H1 (cell line): ENCODE measurements at regions not wholly inside any gene's neighbourhood (a gene's known extent, or its start where the extent isn't known, plus 50 kb on each side); places are given as distances from the start of the nearest gene placed in this dataset.

Source experiments
- CTCF ChIA-PET: fragments of 300-600 bp; sonication (Branson Sonifier 250); formaldehyde crosslinking; loops from one replicate; lab custom pipeline; 2021; ENCODE audit not compliant: partially characterized antibody; lab: Charles Lee
- POLR2A ChIA-PET: fragments of 300-600 bp; sonication (Branson Sonifier 250); formaldehyde crosslinking; loops from one replicate; lab custom pipeline; 2021; ENCODE audit warnings: inconsistent platforms; ENCODE audit not compliant: partially characterized antibody; lab: Charles Lee
- DNase-seq, 2 experiments: peaks; one replicate each; pipeline versions ENCODE4 v3.0.0 to v3.0.0-alpha.2; 2010 to 2022; ENCODE audit warnings: low spot score in 2 of 2, low read depth in 1 of 2, mixed read lengths in 1 of 2
- FAIRE-seq: peaks from 2 replicates; lab custom pipeline; 2011; peaks lifted over from hg19 to GRCh38; lab: Jason Lieb, UNC
- H2AFZ ChIP-seq: 2 replicates; pipeline ENCODE4 v1.8.1; 2012; ENCODE audit warnings: low read length, inconsistent platforms
- H2AK5ac ChIP-seq: 2 replicates; pipeline ENCODE4 v1.6.1; 2013; ENCODE audit warnings: low read depth, low read length
- H2BK120ac ChIP-seq: replicated peaks from 2 replicates; pipeline ENCODE3; 2013; ENCODE audit warnings: low read depth, low read length, inconsistent platforms
- H2BK12ac ChIP-seq: 2 replicates; pipeline ENCODE4 v1.6.1; 2013; ENCODE audit warnings: low read depth, low read length
- H2BK15ac ChIP-seq: 2 replicates; pipeline ENCODE4 v1.6.1; 2013; ENCODE audit warnings: low read length
- H2BK20ac ChIP-seq: 2 replicates; pipeline ENCODE4 v1.6.1; 2013; ENCODE audit warnings: low read length
- H2BK5ac ChIP-seq: 2 replicates; pipeline ENCODE4 v1.6.1; 2013; ENCODE audit warnings: low read depth, low read length
- H3K14ac ChIP-seq: 2 replicates; pipeline ENCODE4 v1.6.1; 2013; ENCODE audit warnings: inconsistent platforms; ENCODE audit not compliant: insufficient read length
- H3K18ac ChIP-seq: 2 replicates; pipeline ENCODE4 v1.6.1; 2013; ENCODE audit warnings: low read length; ENCODE audit errors: extremely low read depth
- H3K23ac ChIP-seq: 2 replicates; pipeline ENCODE4 v1.6.1; 2013; ENCODE audit warnings: inconsistent platforms; ENCODE audit not compliant: insufficient read length
- H3K23me2 ChIP-seq: 2 replicates; pipeline ENCODE4 v1.6.1; 2013; ENCODE audit warnings: low read depth, low read length
- H3K27ac ChIP-seq: 2 replicates; pipeline ENCODE4 v1.6.1; 2011; ENCODE audit warnings: low read depth, low read length, inconsistent platforms
- H3K27me3 ChIP-seq, 4 experiments: replicated peaks in 1 of 4; 1 replicate in 1 of 4; 2 replicates in 3 of 4; pipeline versions ENCODE4 v1.6.1 to v1.8.1; 2011 to 2013; ENCODE audit warnings: low read length in 3 of 4, mild to moderate bottlenecking in 3 of 4, inconsistent platforms in 2 of 4, mixed read lengths in 2 of 4, moderate library complexity in 1 of 4; ENCODE audit not compliant: control insufficient read depth in 3 of 4, insufficient read depth in 3 of 4; ENCODE audit errors: extremely low read depth in 1 of 4
- H3K36me3 ChIP-seq, 4 experiments: 2 replicates each; pipeline versions ENCODE4 v1.6.1 to v1.8.1; 2011 to 2013; ENCODE audit warnings: mild to moderate bottlenecking in 4 of 4, low read length in 3 of 4, moderate library complexity in 2 of 4, control low read depth in 1 of 4, inconsistent platforms in 1 of 4; ENCODE audit not compliant: insufficient read depth in 4 of 4, control insufficient read depth in 2 of 4
- H3K4ac ChIP-seq: replicated peaks from 2 replicates; pipeline ENCODE3; 2013; ENCODE audit warnings: low read length, low read depth, mixed read lengths, inconsistent platforms; ENCODE audit not compliant: insufficient read length
- H3K4me1 ChIP-seq, 4 experiments: replicated peaks in 1 of 4; 1 replicate in 1 of 4; 2 replicates in 3 of 4; pipeline versions ENCODE4 v1.6.1 to v1.8.1; 2011 to 2013; ENCODE audit warnings: low read length in 3 of 4, inconsistent platforms in 2 of 4, mixed read lengths in 1 of 4; ENCODE audit not compliant: insufficient read depth in 4 of 4, control insufficient read depth in 3 of 4
- H3K4me2 ChIP-seq, 2 experiments: 2 replicates each; pipeline versions ENCODE4 v1.6.1 to v1.8.1; 2011 to 2013; ENCODE audit warnings: low read depth in 2 of 2, low read length in 2 of 2, control low read depth in 1 of 2, inconsistent platforms in 1 of 2, mild to moderate bottlenecking in 1 of 2; ENCODE audit not compliant: insufficient read depth in 1 of 2
- H3K4me3 ChIP-seq, 4 experiments: fragments of 200-600, 300-600 bp in 1 of 4; sonication (generic), shearing (Covaris generic), sonication (Bioruptor Twin) in 1 of 4; 2 replicates each; pipeline versions ENCODE4 v1.5.1 to v1.8.1; 2011 to 2016; ENCODE audit warnings: low read length in 4 of 4, low read depth in 3 of 4, control low read depth in 2 of 4, inconsistent platforms in 2 of 4, mild to moderate bottlenecking in 2 of 4, mixed read lengths in 1 of 4, moderate library complexity in 1 of 4; ENCODE audit not compliant: insufficient read depth in 2 of 4; ENCODE audit errors: extremely low read depth in 1 of 4
- H3K56ac ChIP-seq: replicated peaks from 2 replicates; pipeline ENCODE3; 2013; ENCODE audit warnings: low read depth, mild to moderate bottlenecking, mixed read lengths, low read length, inconsistent platforms; ENCODE audit not compliant: insufficient read length
- H3K79me1 ChIP-seq: 2 replicates; pipeline ENCODE4 v1.6.1; 2013; ENCODE audit warnings: low read depth, low read length, control low read depth
- H3K79me2 ChIP-seq, 2 experiments: 2 replicates each; pipeline versions ENCODE4 v1.6.1 to v1.8.1; 2012 to 2013; ENCODE audit warnings: low read length in 2 of 2, mild to moderate bottlenecking in 2 of 2, inconsistent platforms in 1 of 2; ENCODE audit not compliant: insufficient read depth in 2 of 2, control insufficient read depth in 1 of 2
- H3K9ac ChIP-seq, 4 experiments: replicated peaks in 1 of 4; 1 replicate in 1 of 4; 2 replicates in 3 of 4; pipeline versions ENCODE4 v1.6.1 to v1.8.1; 2011 to 2013; ENCODE audit warnings: low read depth in 3 of 4, low read length in 3 of 4, control low read depth in 2 of 4, mild to moderate bottlenecking in 2 of 4, moderate library complexity in 2 of 4, inconsistent platforms in 1 of 4; ENCODE audit errors: extremely low read depth in 1 of 4
- H3K9me3 ChIP-seq, 2 experiments: 2 replicates each; pipeline versions ENCODE4 v1.6.1 to v1.8.1; 2012 to 2013; ENCODE audit warnings: mild to moderate bottlenecking in 2 of 2, moderate library complexity in 2 of 2, control low read depth in 1 of 2, inconsistent platforms in 1 of 2, low read depth in 1 of 2, low read length in 1 of 2, mixed read lengths in 1 of 2; ENCODE audit not compliant: insufficient read depth in 2 of 2
- H4K20me1 ChIP-seq, 2 experiments: replicated peaks in 1 of 2; 2 replicates each; pipeline versions ENCODE3 to v1.8.1; 2011 to 2013; ENCODE audit warnings: inconsistent platforms in 2 of 2, low read length in 2 of 2, mild to moderate bottlenecking in 1 of 2; ENCODE audit not compliant: insufficient read depth in 2 of 2, control insufficient read depth in 1 of 2
- H4K5ac ChIP-seq: 2 replicates; pipeline ENCODE4 v1.6.1; 2013; ENCODE audit warnings: low read length, low read depth, mixed read lengths, inconsistent platforms; ENCODE audit not compliant: insufficient read length
- H4K8ac ChIP-seq: 2 replicates; pipeline ENCODE4 v1.8.0; 2013; ENCODE audit warnings: mild to moderate bottlenecking, moderate library complexity, low read length, inconsistent platforms; ENCODE audit not compliant: insufficient read depth; ENCODE audit errors: extremely low read depth
- H4K91ac ChIP-seq: replicated peaks from 2 replicates; pipeline ENCODE3; 2013; ENCODE audit warnings: low read length, mixed read lengths, inconsistent platforms; ENCODE audit not compliant: insufficient read length
- EGR1 ChIP-seq: IDR thresholded peaks from 2 replicates; pipeline ENCODE4 v1.6.1; 2011; ENCODE audit warnings: low read depth, low read length, borderline replicate concordance
- GTF2F1 ChIP-seq: IDR thresholded peaks from 2 replicates; pipeline ENCODE4 v1.6.1; 2012; ENCODE audit warnings: low read depth, low read length, improper control_type of control experiment, borderline replicate concordance
- POLR2AphosphoS5 ChIP-seq: IDR thresholded peaks from 2 replicates; pipeline ENCODE4 v1.6.1; 2011; ENCODE audit warnings: low read depth, low read length
- TCF12 ChIP-seq: IDR thresholded peaks from 2 replicates; pipeline ENCODE4 v1.6.1; 2011; ENCODE audit warnings: low read depth, mild to moderate bottlenecking, low read length
- whole genome bisulfite sequencing, 2 experiments: shearing (Covaris generic) in 1 of 2; methylation state at CpG; one replicate each; pipeline versions ENCODE4 v1.1.6 to v1.1.7; 2013 to 2015; ENCODE audit warnings: low lambda C conversion rate in 2 of 2, mixed read lengths in 2 of 2, inconsistent platforms in 1 of 2, low coverage in 1 of 2, missing lambda C conversion rate in 1 of 2; ENCODE audit not compliant: insufficient replicate concordance in 2 of 2, insufficient coverage in 1 of 2, insufficient read length in 1 of 2; ENCODE audit errors: extremely low coverage in 1 of 2, missing lambda C conversion rate in 1 of 2; 5-methylcytosine and 5-hydroxymethylcytosine counted together

DNA sequence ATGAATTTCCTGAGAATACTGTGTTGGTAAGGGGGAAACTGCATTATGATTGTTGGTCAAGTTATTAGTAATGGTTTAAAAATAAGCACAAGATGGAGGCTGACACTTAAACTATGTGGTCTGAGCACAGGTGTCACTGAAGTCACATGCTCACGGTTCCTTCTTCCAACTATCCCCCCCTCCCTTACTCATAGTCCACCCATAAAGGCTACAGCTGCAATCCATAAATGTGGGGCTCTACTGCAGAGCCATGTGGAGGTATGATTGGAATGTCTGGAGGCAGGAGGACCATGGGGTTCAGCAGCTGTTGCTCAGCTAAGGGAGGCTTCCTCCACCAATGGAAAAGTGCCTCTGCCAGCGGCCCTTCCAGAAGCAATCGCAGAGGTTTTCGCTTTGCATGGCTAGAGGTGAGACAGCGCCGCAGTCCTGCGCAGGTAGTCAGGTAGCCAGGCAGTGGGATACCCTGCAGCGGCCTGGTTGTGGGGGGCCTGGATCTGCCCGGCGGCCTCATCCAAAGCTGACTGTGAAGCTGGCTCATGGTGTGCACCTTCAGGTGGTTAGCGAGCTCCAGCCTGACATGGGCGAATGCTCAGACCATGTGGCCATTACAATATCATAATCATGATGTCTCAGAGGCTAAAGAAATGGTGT lies 249.6 kb downstream of the DCDC2C start:
- no peak for DNase-seq
- 94% methylated on average over 12 of the region's 12 CpGs; no CpG with 5 or more reads in 1 of the 2 experiments for WGBS, 2 experiments

More for the DNA sequence above, 249.6 kb downstream of the DCDC2C start:
- Histone ChIP-seq H2AFZ (no peak overlapping the region), H3K79me2 (no peaks in the 10 kb centered on the region), H4K20me1 (no peaks in the 10 kb centered on the region), H2BK20ac (no peak overlapping the region), H2BK120ac (no peak overlapping the region), H3K23ac (no peak overlapping the region), H3K4me2 (no peak overlapping the region), H3K79me1 (no peaks in the 10 kb centered on the region), H3K9me3 (peaks cover 8 to 12% of the 10 kb centered on the region in 2 experiments; a peak in 3 of 4 replicates), H3K56ac (no peak overlapping the region), H3K23me2 (no peaks in the 10 kb centered on the region), H3K4me3 (no peak overlapping the region), H2BK5ac (no peak overlapping the region), H3K18ac (no peak overlapping the region), H2BK15ac (0 out of 2 replicates have a peak overlapping the region, but pooled peaks have one; percentile 61), H2AK5ac (no peak overlapping the region), H4K5ac (no peak overlapping the region), H3K27ac (no peak overlapping the region), H3K4ac (no peak overlapping the region), H4K91ac (no peak overlapping the region), H2BK12ac (no peak overlapping the region), H3K4me1 (no peaks in the 10 kb centered on the region; a peak in 2 of 7 replicates), H3K14ac (no peak overlapping the region), H3K9ac (no peak overlapping the region), H4K8ac (no peak overlapping the region), H3K27me3 (no peaks in the 10 kb centered on the region), H3K36me3 (no peaks in the 10 kb centered on the region)
- ChIA-PET POLR2A (no interaction called here), CTCF (interaction anchor here (0.6 to 1.6 kb wide), 4 partner anchors 9 to 810 kb away, joined by 3 read pairs; no protein-coding TSS in a partner anchor)
- TF ChIP-seq GTF2F1 (no peak), EGR1 (no peak), TCF12 (no peak), POLR2AphosphoS5 (no peak)
- FAIRE-seq = no peak
